ENCODE measurements at regions not wholly inside any gene's neighbourhood (a gene's known extent, or its start where the extent isn't known, plus 50 kb on each side); places are given as distances from the start of the nearest gene placed in this dataset.
A peak's percentile ranks its signal among the peaks of the same experiment; 100 is the strongest.

- no peak for TF ChIP-seq CTCF (IDR thresholded peaks at IDR 0.05; ENCODE audit: insufficient read depth, low read length)
- H3K4me3 ChIP-seq (ENCODE audit: low read depth, low read length) = no peak overlapping the region
- no peak for DNase-seq (ENCODE audit: low read depth)
Observed at GRCh38 chr4:54540931-54541330, 116.8 kb upstream of the KIT start.

- peak; percentile 11 for DNase-seq (ENCODE audit: low read depth)
- no peak for TF ChIP-seq CTCF (IDR thresholded peaks at IDR 0.05; ENCODE audit: insufficient read depth, low read length)
- H3K4me3 ChIP-seq (ENCODE audit: low read depth, low read length) = no peak overlapping the region
Observed at GRCh38 chr4:54541426-54542118, 116.2 kb upstream of the KIT start.

- TF ChIP-seq CTCF (IDR thresholded peaks at IDR 0.05; ENCODE audit: insufficient read depth, low read length) = no peak
- no peak for DNase-seq (ENCODE audit: low read depth)
- no peak overlapping the region for H3K4me3 ChIP-seq (ENCODE audit: low read depth, low read length)
Observed at GRCh38 chr4:54542119-54542438, 115.7 kb upstream of the KIT start.

DNA sequence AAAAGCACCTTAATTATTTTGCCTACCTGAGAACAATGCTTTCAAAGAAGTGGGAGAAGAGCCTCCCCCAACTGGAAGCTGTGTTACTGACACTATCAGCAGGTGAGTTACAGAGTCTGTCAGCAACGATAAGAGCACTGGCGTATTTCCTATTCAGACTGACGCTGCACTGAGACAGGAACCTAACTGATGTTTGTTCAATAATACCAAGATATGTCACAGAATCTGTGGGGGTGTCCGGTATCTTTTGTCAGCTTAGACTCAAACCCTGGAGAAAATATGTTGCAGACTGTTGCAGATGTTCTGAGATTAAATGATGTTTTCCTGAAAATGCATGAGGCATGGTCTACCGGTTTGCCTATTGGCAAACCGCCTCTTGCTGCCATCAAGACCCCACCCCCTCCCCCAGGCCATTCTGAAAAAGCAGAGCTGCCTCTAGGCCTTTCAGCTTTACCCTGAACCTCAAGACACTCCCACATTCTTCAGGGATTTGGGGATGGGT, 115.2 kb upstream of the KIT start:
- no peak overlapping the region for H3K4me3 ChIP-seq (ENCODE audit: low read depth, low read length)
- no peak for DNase-seq (ENCODE audit: low read depth)
- no peak for TF ChIP-seq CTCF (IDR thresholded peaks at IDR 0.05; ENCODE audit: insufficient read depth, low read length)

- no peak for TF ChIP-seq CTCF (IDR thresholded peaks at IDR 0.05; ENCODE audit: insufficient read depth, low read length)
- peak; percentile 10 for DNase-seq (ENCODE audit: low read depth)
- H3K4me3 ChIP-seq (ENCODE audit: low read depth, low read length) = no peak overlapping the region
Observed at GRCh38 chr4:54543088-54543795, 114.5 kb upstream of the KIT start.

- no peak for DNase-seq (ENCODE audit: low read depth)
- H3K4me3 ChIP-seq (ENCODE audit: low read depth, low read length) = no peak overlapping the region
- TF ChIP-seq CTCF (IDR thresholded peaks at IDR 0.05; ENCODE audit: insufficient read depth, low read length) = no peak
Observed at GRCh38 chr4:54545663-54546424, 111.9 kb upstream of the KIT start.

All from fibroblast of the aortic adventitia (primary cell).